ENCODE measurements at regions not wholly inside any gene's neighbourhood (a gene's known extent, or its start where the extent isn't known, plus 50 kb on each side); places are given as distances from the start of the nearest gene placed in this dataset.

GRCh38 chr6:93621442-93621841, 202.1 kb upstream of the EPHA7 start:
- no peak overlapping the region for H3K4me2 ChIP-seq
- no peak overlapping the region for H3K4me3 ChIP-seq
- WGBS (ENCODE audit: missing lambda C conversion rate): 25% methylated on average over 1 of the region's 1 CpG
- no peaks in the 10 kb centered on the region for H3K9me3 ChIP-seq
- H3K27ac ChIP-seq: no peak overlapping the region
- no peak for TF ChIP-seq RAD21 (conservative IDR thresholded peaks at IDR 0.05 in 1 of 2, IDR thresholded peaks at IDR 0.05 in 1 of 2)
- no peak for ATAC-seq
- no peaks in the 10 kb centered on the region for H3K4me1 ChIP-seq
- no peak for DNase-seq (ENCODE audit: low read depth in 1 of 2, low spot score in 1 of 2)
- FAIRE-seq: no peak
- ChIA-PET POLR2A (no interaction called here), CTCF (no interaction called here)

- Histone ChIP-seq H3K27ac (no peak overlapping the region), H3K4me3 (no peak overlapping the region), H3K4me2 (no peak overlapping the region), H3K4me1 (no peaks in the 10 kb centered on the region), H3K9me3 (no peaks in the 10 kb centered on the region)
- TF ChIP-seq POLR2A (IDR thresholded peaks at IDR 0.05; ENCODE audit: low read length): no peak
- no peak for TF ChIP-seq CBX2 (IDR thresholded peaks at IDR 0.05; ENCODE audit: borderline replicate concordance, low read depth)
- TF ChIP-seq EHMT2 (IDR thresholded peaks at IDR 0.05; ENCODE audit: low read depth): no peak
- no peak for TF ChIP-seq EP300 (IDR thresholded peaks at IDR 0.05)
- TF ChIP-seq POLR2AphosphoS2 (conservative IDR thresholded peaks at IDR 0.05; ENCODE audit: low read length): no peak
- TF ChIP-seq RFX5 (IDR thresholded peaks at IDR 0.05): no peak
- TF ChIP-seq FOSB (CRISPR knock-in tag; IDR thresholded peaks at IDR 0.05): no peak
- TF ChIP-seq HOXB5 (CRISPR knock-in tag; IDR thresholded peaks at IDR 0.05): no peak
- no peak for TF ChIP-seq PBX3 (IDR thresholded peaks at IDR 0.05)
- no peak for DNase-seq (ENCODE audit: low read depth in 1 of 2, low spot score in 1 of 2)
- no peak for ATAC-seq
- ChIA-PET POLR2A (no interaction called here), CTCF (no interaction called here)
- no peak for FAIRE-seq
- 23% methylated on average over 7 of the region's 7 CpGs for WGBS (ENCODE audit: missing lambda C conversion rate)
These were observed 185.6 kb upstream of the EPHA7 start for GRCh38 chr6:93604951-93605350.

GRCh38 chr6:93592417-93592816, 173.1 kb upstream of the EPHA7 start:
- FAIRE-seq (no peak), DNase-seq (ENCODE audit: low read depth in 1 of 2, low spot score in 1 of 2) (no peak), ATAC-seq (no peak)
- Histone ChIP-seq H3K4me2 (no peak overlapping the region), H3K4me3 (no peak overlapping the region), H3K4me1 (no peaks in the 10 kb centered on the region), H3K9me3 (no peaks in the 10 kb centered on the region), H3K27ac (no peak overlapping the region)
- WGBS (ENCODE audit: missing lambda C conversion rate): 32% methylated on average over 1 of the region's 1 CpG
- no peak for TF ChIP-seq ZNF302 (CRISPR knock-in tag; IDR thresholded peaks at IDR 0.05)
- no peak for TF ChIP-seq ZC3H11A (IDR thresholded peaks at IDR 0.05)
- no peak for TF ChIP-seq SMC3 (IDR thresholded peaks at IDR 0.05)
- no peak for TF ChIP-seq FOSB (CRISPR knock-in tag; IDR thresholded peaks at IDR 0.05)
- TF ChIP-seq FOSL2 (IDR thresholded peaks at IDR 0.05): no peak
- no peak for TF ChIP-seq FOSL2 (CRISPR knock-in tag; IDR thresholded peaks at IDR 0.05)
- no peak for TF ChIP-seq EP300 (IDR thresholded peaks at IDR 0.05)
- no peak for TF ChIP-seq HES2 (IDR thresholded peaks at IDR 0.05)
- no peak for TF ChIP-seq HEYL (CRISPR knock-in tag; IDR thresholded peaks at IDR 0.05)
- no peak for TF ChIP-seq REST (IDR thresholded peaks at IDR 0.05)
- no peak for TF ChIP-seq CTCF (IDR thresholded peaks at IDR 0.05)
- no peak for TF ChIP-seq E2F6 (IDR thresholded peaks at IDR 0.05; ENCODE audit: borderline replicate concordance, low read depth)
- TF ChIP-seq PBX3 (IDR thresholded peaks at IDR 0.05): no peak
- no peak for TF ChIP-seq SREBF2 (IDR thresholded peaks at IDR 0.05)
- ChIA-PET POLR2A (no interaction called here), CTCF (no interaction called here)

All from A549 (cell line).